ENCODE measurements at regions not wholly inside any gene's neighbourhood (a gene's known extent, or its start where the extent isn't known, plus 50 kb on each side); places are given as distances from the start of the nearest gene placed in this dataset.
"Not testable (repeated sequence)": the region's sequence is repeated elsewhere in the genome, so short reads cannot be mapped to it uniquely, and the experiment has no call there.

DNA sequence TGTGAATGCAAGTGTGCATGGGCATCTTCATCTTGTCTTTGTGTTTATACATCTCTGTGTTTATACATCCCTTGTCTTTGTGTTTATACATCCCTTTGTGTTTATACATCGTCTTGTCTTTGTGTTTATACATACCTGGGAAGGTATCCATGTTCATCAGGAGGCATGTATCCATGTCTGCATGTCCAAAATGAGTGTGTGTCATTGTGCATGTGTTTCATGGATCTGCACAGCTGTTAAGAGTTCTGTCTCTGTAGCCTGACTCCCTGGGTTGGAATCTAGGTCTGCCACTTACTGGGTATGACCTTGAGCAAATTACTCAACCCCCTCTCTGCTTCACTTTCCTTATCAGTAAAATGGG is 50.1 kb upstream of the SIRPA start:
- DNase-seq = no peak

DNA sequence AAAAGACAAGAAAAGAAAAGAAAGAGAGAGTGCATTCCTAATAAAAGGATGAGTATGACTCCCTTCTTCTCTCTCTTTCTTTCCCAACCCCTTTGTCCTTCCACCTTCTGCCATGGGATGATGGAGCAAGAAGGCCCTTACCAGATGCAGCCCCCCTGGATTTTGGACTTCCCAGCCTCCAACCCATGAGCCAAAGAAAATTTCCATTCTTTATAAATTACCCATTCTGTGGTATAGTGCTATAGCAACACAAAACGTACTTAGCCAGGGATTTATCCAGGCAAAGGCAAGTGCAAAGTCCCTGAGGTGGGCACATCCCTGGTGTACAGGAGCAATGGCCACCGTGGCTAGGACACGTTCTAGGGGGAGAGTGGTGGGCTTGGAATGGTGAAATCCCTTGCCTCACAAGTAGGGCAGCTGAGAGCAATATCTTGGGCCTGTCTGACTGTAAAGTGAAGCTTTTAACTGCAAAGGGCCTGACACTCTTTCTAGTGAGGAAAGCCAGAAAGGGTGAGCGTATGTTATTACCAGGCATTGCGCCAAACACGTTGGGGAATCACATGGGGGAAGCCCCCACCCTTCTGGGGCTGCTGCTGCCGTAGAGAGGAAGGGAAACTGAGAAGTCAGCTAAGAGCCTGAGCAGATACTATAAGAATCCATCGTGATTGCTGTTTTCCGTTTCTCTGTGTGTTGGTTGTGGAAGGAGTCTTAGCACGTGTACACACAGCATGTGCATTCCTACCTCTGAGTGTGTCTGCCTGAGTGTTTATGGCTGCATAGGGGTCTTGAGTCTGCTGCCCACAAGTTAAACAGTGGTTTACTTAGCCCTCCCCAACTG is 50.7 kb upstream of the SIRPA start:
- DNase-seq = no peak

DNA sequence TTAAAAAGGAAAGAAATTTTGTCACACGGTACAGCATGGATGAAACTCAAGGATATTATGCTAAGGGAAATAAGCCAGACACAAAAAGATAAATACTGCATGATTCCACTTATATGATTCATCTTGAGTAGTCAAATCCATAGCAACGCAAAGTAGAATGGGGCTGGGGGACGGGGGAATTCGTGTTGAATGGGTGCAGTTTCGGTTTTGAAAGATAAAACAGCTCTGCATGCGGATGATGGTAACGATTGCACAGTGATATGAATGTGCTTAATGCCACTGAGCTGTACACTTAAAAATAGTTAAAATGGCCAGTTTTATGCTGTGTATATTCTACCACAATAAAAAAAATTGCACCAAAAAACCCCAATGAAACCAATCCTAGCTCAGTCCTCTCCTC is 52.9 kb upstream of the SIRPA start:
- DNase-seq = no peak

DNA sequence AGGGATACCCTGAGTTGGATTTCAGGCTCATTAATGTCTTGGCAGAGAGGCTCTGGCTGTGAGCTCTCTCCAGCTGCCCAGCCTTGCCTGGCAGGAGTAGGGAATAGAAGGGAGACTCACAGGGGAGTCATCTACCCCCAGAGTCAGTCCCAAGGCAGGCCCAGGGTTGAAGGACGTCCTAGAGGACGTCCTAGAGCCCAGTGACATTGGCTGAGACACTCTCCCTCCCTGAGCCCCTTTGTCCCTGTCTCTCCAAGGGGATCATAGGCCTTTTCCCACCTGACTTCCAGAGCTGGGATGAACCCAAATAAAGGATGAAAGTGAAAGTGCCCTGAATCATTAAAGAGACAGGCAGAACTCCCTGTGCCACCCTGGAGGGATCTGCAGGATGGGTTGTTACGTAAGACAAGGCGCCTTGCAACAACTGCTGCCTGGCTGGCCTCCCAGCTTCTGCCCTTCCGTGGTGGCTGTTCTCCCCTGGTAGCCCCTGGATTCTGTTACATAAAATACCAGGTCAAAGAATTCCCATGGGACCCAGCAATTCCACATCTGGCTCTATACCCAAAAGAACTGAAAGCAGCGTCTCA is 53.6 kb upstream of the SIRPA start:
- DNase-seq = no peak

DNA sequence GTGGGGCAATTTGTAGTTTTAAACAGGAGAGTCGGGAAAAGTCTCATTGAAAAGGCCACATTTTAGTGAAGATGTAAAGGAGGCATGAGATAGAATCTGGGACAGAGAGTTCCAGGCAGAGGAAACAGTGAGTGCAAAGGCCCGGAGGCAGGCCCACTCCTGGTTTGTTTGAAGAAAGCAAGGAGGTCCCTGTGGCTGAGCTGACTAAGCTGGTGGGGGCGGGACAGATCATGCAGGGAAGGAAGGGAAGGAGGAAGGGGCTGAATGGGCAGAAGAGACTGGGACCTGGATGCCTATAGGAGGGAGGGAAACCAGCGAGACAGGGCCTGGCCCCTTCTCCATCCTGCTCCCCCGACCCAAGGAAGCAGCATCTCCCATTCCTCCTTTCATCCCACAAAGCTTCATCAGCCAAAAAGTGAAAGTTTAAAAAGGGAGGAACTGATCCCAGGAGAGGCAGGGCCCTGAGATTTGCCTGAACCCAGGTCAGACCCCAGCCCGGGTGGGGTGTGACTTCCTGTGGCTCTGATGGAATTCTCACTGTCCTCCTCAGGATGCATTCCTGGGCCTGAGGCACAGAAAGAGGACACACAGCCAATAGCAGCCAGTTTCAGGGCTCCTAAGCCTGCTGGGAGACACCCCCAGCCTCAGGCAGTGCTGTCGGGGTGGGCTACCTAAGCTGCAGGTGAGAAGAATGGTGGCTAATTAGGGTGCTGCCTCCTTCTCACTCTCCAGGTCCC is 54.2 kb upstream of the SIRPA start:
- DNase-seq = no peak

DNA sequence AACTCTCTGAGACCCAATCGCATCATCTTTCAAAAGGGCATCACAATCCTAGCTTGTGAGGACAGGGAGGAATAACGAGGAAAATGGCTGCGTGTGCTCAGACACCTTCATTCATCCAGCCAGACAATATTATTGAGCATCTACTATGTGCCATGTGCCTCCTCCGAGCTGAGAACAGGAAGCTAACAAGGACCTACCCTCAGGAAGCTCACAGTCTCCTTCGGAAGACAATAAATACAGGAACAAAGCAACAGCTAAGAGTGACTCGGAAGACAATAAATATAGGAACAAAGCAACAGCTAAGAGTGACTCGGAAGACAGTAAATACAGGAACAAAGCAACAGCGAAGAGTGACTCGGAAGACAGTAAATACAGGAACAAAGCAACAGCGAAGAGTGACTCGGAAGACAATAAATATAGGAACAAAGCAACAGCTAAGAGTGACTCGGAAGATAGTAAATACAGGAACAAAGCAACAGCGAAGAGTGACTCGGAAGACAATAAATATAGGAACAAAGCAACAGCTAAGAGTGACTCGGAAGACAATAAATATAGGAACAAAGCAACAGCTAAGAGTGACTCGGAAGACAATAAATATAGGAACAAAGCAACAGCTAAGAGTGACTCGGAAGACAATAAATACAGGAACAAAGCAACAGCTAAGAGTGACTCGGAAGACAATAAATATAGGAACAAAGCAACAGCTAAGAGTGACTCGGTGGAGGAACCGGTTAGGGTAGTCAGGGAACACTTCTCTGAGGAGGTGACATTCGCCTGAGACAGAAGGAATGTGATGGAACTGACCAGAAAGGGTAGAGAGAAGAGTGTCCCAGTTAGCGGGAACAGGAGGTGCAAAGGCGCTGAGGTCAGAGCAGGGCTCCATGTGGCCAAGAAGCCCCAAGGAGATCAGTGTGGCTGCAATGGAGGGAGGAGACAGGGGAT is 55.6 kb upstream of the SIRPA start:
- DNase-seq = not testable (repeated sequence)

DNA sequence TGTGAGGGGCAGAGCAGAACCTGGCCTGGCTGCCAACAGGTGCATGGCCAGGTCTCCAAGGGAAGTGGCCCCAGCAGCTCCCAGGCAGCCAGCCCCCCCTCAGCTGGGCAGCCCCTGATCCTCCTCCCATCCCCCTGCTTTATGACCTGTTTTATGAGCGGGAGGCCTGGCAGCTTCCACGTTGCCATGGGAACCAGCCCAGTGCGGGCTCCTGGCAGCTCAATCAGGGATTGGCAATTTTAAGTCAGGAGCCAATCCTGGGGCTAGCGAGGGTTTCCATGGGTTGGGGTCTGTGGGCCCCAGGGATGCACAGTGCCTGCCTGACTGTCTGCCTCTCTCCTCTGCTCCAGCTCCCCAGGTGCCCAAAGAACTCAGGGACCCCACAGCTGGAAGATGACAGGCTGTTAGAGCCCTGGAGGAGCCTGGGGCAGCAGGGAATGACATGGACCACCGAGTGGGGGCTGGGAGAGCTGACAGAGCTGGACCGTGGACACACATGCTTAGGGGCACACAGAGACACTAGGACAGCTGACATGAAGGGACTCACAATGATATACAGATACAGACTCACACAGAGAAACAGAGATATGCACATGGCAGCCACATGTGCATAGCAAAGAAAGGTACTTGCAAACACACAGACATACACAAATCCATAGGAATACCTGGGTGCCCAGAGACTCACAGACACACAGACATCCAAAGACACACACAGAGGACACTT is 56.5 kb upstream of the SIRPA start:
- peak; percentile 42 for DNase-seq

DNA sequence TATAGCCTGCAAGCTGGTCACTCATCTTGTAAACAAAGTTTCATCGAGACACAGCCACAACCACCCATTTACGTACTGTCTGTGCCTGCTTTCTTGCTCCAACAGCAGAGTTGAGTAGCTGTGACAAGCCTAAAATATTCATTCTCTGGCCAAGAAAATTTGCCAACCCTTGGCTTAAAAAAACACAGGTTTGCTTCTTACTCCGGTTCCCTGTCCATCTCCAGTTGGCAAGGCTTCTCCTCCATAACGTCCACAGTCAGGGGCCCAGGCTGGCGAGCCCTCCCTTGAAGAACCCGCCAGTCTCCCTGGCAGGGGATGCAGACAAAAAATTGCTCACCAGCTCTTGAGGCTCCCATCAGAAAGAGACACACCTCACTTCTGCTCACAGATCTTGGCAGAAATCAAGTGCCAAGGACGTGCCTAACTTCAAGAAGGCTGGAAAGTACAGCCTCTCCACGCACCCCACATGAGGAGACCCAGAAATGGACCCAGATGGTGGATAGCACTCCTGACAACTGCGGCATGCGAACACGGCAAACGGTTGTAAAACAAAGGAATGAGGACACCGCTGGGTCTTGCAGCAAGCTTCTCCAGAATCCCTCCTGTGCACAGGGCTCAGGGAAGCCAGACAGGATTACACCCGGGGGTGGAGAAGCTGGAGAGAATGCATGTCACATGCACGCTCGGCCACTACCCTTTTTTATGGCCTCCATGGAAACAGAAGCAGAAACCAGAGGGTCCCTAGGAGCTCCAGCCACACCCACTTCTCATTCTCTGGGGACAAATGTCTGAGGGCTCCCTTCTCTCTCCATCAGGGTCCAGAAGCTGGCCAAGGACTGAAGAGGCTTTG is 59.8 kb upstream of the SIRPA start:
- no peak for DNase-seq

DNA sequence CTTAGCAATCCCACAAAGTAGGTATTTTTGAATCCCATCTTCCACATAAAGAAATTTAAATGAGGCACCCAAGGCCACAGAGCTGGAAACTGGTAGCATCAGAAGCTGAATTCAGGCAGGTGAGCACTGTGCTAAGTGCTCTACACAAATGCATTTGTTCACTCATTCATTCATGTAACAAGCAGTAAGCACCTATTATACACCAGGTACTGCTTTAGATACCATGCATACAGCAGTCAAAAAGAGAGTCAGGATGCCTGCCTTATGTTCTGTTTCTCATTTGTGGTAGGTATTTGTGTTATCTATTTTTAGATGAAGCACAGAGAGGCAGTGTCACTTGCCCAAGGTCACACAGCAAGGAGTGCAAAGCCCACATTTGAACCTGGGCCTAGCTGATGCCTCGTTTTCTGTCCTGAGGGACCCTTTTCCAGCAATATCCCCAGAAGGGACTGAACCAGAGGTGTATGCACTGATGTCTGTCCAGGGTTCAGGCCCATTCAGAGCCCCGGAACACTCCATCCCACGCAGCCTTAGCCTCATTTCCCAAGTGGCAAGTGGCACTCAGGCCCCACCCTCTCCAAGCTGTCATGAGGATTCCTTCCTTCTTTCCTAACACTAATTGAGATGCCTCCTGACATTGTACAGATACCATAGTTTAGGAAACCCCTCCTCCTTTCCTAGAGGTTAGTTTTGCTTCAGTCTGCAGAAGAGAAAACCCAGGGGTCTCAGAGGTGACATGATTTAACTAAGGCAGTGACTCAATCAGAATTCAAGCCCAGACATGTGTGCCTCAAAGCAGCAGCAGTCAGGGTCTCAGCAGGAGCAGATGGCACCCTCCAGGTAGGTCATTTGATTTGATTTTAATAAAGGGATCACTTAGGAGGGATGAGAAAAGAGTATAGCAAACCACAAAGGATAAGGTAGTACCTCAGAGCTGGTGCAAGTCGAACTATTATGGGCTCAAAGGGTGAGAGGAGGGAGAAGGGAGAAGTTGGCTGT is 61.2 kb upstream of the SIRPA start:
- DNase-seq = no peak

DNA sequence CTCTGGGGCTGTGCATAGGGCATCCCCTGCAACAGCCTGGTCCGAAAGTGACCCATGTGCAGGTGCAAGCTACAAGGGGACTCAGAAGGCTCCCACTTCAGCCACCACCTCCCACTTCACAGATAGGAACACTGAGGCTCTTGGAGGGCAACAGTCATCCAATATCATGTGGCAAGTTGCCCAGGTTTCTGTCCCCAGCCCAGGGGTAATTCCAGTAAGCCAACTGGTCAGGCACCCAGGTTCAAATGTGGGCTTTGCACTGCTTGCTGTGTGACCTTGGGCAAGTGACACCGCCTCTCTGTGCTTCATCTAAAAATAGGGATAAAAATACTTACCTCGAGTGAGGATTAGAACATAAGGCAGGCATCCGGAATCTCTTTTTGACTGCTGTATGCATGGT is 62.0 kb upstream of the SIRPA start:
- DNase-seq = no peak

DNA sequence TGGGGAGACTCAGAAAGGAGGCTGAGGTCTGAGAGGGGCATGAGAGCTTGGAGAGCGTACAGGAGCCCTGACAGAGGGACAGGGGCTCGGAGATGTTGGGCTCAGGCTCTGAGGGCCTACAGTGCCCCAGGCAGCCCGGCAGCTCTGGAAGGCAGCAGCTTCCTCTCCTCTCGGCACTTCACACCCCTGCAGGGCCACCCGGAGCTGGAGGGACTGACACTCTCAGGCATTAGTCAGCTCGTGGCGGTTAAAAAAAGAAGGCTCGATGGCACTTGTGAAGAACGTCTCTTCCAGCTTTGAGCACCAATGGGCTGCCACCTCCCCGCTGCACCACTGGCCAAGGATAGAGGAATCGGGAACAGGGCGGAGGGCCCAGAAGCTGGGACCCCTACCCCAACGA is 62.6 kb upstream of the SIRPA start:
- no peak for DNase-seq

DNA sequence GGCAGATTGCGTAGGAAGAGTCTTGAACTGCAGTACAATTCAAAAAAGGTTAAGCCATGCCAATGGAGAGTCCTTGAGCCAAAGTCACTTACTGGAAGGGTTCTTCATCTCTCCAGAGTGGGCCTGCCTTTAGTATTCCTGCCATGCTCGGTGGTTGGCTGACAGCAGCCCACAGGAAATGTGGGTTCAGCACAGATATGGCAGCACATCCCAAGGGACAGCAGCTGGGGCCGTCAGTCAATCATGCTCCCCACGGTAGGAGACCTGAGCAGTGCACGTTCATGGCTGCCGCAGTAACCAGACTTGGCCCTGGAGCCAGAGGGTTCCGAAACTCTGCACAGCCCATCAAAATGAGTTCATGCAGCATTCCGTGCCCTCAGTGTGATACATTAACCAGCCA is 63.6 kb upstream of the SIRPA start:
- no peak for DNase-seq

DNA sequence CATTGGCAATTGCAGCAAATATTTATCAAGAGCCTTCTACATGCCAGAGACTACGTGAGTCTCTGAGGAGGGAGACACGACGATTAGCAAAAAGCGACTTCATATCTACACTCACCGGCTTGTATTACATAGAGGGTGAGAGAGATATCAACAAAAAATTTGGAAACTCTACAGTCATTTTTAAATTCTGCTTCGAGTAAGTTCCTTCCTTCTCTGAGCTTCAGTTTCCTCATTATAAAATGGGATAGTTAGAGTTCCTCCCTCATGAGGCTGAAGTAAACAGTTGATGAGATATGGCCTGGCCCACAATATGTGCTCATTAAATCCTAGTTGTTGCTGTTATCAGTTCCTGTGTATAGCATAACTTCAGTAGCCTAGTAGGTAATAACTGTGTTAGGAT is 64.1 kb upstream of the SIRPA start:
- no peak for DNase-seq

DNA sequence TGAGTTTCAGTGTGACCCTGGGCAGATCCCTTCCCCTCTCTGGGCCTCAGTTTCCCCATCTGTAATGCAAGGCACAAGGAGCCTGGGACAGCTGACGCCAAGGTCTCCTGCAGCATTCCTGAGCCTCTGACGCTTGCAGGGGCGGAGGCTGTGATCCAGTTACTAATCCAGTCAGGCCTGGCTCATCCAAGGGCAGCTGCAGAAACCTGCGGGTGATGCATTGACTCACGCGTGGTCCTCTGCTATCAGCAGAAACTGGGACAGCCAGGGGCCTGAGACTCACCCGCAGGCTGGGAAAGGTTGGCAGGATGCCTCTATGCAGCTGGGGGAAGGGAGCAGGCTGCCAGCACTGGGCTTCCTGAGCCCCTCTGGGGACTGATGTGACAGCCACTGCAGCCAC is 65.0 kb upstream of the SIRPA start:
- DNase-seq = no peak

DNA sequence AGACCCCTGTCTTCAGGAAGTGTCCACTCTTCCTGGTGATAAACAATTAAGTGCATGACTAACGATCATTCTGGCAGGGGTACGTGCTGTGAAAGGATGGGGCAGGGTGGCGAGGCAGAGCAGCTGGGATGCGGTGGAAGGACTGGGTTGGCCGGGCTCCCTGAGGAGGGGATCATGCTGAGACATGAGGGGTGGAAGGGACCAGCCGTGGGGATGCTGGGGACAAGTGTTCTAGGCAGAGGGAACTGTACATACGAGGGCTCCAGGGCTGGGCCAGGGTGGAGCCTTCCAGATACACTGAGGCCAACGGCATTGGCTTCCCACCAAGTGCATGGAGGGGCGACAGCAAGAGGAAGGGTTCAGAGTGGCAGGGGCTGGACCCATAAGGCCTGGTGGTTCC is 65.7 kb upstream of the SIRPA start:
- DNase-seq = no peak

DNA sequence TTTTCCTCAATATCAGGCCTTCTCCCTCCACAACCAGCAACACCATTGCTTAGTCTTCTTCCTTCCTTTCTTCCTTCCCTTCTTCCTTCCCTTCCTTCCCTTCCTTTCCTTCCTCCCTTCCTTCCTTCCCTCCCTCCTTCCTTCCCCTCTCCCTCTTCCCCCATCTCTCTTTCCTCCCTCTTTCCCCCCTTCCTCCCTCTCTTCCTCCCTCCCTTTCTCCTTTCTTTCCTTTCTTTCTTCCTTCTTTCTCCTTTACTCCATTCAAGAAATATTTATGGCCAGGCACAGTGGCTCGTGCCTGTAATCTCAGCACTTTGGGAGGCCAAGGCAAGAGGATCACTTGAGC is 66.4 kb upstream of the SIRPA start:
- no peak for DNase-seq

DNA sequence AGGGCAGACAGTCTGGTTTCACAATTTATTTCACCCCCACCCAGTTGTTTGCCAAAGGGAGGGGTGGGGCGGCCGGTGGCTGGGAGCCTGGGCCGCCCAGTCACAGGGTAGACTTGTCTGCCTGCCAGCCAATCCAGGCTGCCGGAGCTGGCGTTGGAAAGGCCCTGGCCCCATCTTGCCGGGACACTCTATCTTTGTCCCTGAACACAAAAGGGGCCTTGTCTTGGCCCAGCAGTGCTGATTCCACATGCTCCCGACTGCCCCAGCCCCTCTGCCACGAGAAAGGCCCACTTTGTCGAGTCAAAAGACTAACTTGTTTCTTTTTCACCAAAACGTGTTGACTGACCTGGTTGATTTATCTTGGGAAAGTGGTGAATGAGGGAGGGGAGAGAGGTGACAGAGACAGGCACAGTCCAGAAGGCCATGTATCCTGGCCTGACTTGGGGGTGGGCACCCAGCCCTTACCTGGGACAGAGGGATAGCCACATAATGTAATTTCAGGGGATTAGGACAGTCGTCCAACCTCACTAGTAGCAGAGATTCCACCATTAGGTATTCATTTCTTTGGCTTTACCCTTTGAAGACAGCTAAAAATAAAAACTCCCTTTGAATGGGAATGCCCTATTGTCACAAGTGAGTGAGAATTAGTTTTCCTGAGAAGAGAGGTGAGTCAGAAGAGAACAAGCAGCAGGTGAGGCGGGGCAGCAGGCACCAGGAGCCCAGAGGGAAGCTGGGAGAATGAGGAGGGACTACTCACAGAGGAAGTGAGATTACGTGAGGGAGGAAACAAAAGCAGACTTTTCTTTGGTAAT is 67.0 kb upstream of the SIRPA start:
- DNase-seq = no peak

DNA sequence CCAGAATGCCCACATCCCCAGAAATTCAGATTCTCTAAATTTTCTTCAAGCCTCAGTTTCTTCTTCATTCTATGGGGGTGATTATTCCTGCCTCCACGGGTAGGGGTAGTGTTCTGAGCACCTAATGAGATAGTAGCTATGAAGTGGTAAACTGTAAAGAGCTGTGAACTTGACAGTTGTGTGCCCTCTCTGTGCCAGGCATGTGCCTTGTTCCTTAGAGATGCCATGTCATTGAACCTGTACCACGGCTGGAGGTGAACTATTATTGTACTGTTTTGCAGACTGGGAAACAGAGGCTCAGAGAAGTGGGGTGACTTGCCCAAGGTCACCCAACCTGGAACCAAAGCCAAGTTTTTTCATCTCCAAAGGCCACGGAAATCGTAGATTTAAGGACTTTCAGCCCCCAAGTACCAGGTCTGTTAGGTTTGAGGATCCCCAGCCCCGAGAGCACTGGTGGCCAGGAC is 67.7 kb upstream of the SIRPA start:
- DNase-seq = no peak

DNA sequence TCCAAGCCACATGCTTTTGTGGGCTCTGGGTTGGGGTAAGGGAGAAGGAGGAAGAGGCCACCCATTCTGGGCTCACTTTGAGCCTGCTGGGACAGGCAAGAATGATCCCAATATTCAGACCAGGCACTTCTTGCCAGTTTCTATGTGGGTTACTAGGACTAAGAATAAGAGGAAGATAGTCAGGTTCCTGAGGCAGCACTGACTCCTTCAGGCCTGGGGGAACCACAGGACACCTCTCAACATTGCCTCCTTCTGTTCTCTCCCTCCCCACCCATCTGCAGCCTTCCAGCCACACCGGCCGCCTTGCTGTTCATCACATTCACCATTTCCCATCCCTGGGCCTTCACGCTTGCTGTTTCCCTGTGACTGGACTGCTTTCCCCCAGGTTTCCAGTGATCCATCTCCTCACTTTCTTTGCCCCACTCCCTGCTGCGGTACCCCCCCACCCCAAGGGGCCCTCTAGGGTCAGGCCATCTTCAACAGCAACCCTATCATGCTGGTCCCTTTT is 69.2 kb upstream of the SIRPA start:
- no peak for DNase-seq

All from NCI-H1105 (cell line).